MM.1S (cell line): ENCODE measurements at regions not wholly inside any gene's neighbourhood (a gene's known extent, or its start where the extent isn't known, plus 50 kb on each side); places are given as distances from the start of the nearest gene placed in this dataset.

ENCODE experiments used
- CTCF ChIP-seq: fragments of 300-600 bp; sonication (generic); IDR thresholded peaks from 2 replicates; pipeline ENCODE4 v1.5.1; 2016; ENCODE audit warnings: antibody characterized with exemption, low read length, mixed read lengths
- EZH2phosphoT487 ChIP-seq: fragments of 300-600 bp; sonication (generic); IDR thresholded peaks from 2 replicates; pipeline ENCODE4 v1.6.1; 2018; ENCODE audit warnings: antibody characterized with exemption, low read length

- TF ChIP-seq CTCF (no peak), EZH2phosphoT487 (no peak)
Observed at GRCh38 chr1:193856261-193856660, 669.8 kb upstream of the B3GALT2 start.
